ENCODE measurements at regions not wholly inside any gene's neighbourhood (a gene's known extent, or its start where the extent isn't known, plus 50 kb on each side); places are given as distances from the start of the nearest gene placed in this dataset.

- TF ChIP-seq FOXP2 (optimal IDR thresholded peaks at IDR 0.05; ENCODE audit: borderline replicate concordance, extremely low read depth, extremely low read length, insufficient read depth) (no peak), REST (IDR thresholded peaks at IDR 0.05; ENCODE audit: insufficient read depth in 1 of 2, low read depth in 2 of 2, low read length in 2 of 2) (no peak), TAF1 (IDR thresholded peaks at IDR 0.05; ENCODE audit: borderline replicate concordance, insufficient read depth, low read length) (no peak), SIN3A (IDR thresholded peaks at IDR 0.05; ENCODE audit: borderline replicate concordance, insufficient read depth, low read length) (no peak), POLR2AphosphoS5 (IDR thresholded peaks at IDR 0.05; ENCODE audit: low read depth, low read length) (no peak)
Observed at GRCh38 chr5:87551911-87552310, 139.2 kb upstream of the CCNH start.

GRCh38 chr5:87541676-87542075 is 128.9 kb upstream of the CCNH start:
- TF ChIP-seq POLR2AphosphoS5 (IDR thresholded peaks at IDR 0.05; ENCODE audit: low read depth, low read length): no peak

- TF ChIP-seq FOXP2 (optimal IDR thresholded peaks at IDR 0.05; ENCODE audit: borderline replicate concordance, extremely low read depth, extremely low read length, insufficient read depth) (no peak), REST (IDR thresholded peaks at IDR 0.05; ENCODE audit: insufficient read depth in 1 of 2, low read depth in 2 of 2, low read length in 2 of 2) (no peak), POLR2AphosphoS5 (IDR thresholded peaks at IDR 0.05; ENCODE audit: low read depth, low read length) (no peak), TAF1 (IDR thresholded peaks at IDR 0.05; ENCODE audit: borderline replicate concordance, insufficient read depth, low read length) (no peak), SIN3A (IDR thresholded peaks at IDR 0.05; ENCODE audit: borderline replicate concordance, insufficient read depth, low read length) (no peak)
Observed at GRCh38 chr5:87541033-87541432, 128.3 kb upstream of the CCNH start.

- no peak for TF ChIP-seq TAF1 (IDR thresholded peaks at IDR 0.05; ENCODE audit: borderline replicate concordance, insufficient read depth, low read length)
- no peak for TF ChIP-seq SIN3A (IDR thresholded peaks at IDR 0.05; ENCODE audit: borderline replicate concordance, insufficient read depth, low read length)
- no peak for TF ChIP-seq POLR2AphosphoS5 (IDR thresholded peaks at IDR 0.05; ENCODE audit: low read depth, low read length)
- TF ChIP-seq FOXP2 (optimal IDR thresholded peaks at IDR 0.05; ENCODE audit: borderline replicate concordance, extremely low read depth, extremely low read length, insufficient read depth): no peak
Observed at GRCh38 chr5:87539839-87540238, 127.1 kb upstream of the CCNH start.

GRCh38 chr5:87536365-87536764 is 123.6 kb upstream of the CCNH start:
- TF ChIP-seq SIN3A (IDR thresholded peaks at IDR 0.05; ENCODE audit: borderline replicate concordance, insufficient read depth, low read length): no peak
- TF ChIP-seq FOXP2 (optimal IDR thresholded peaks at IDR 0.05; ENCODE audit: borderline replicate concordance, extremely low read depth, extremely low read length, insufficient read depth): no peak
- no peak for TF ChIP-seq POLR2AphosphoS5 (IDR thresholded peaks at IDR 0.05; ENCODE audit: low read depth, low read length)
- no peak for TF ChIP-seq REST (IDR thresholded peaks at IDR 0.05; ENCODE audit: insufficient read depth in 1 of 2, low read depth in 2 of 2, low read length in 2 of 2)
- TF ChIP-seq TAF1 (IDR thresholded peaks at IDR 0.05; ENCODE audit: borderline replicate concordance, insufficient read depth, low read length): no peak

GRCh38 chr5:87535706-87536105 is 123.0 kb upstream of the CCNH start:
- TF ChIP-seq REST (IDR thresholded peaks at IDR 0.05; ENCODE audit: insufficient read depth in 1 of 2, low read depth in 2 of 2, low read length in 2 of 2): no peak
- TF ChIP-seq FOXP2 (optimal IDR thresholded peaks at IDR 0.05; ENCODE audit: borderline replicate concordance, extremely low read depth, extremely low read length, insufficient read depth): no peak
- no peak for TF ChIP-seq TAF1 (IDR thresholded peaks at IDR 0.05; ENCODE audit: borderline replicate concordance, insufficient read depth, low read length)
- no peak for TF ChIP-seq SIN3A (IDR thresholded peaks at IDR 0.05; ENCODE audit: borderline replicate concordance, insufficient read depth, low read length)
- no peak for TF ChIP-seq POLR2AphosphoS5 (IDR thresholded peaks at IDR 0.05; ENCODE audit: low read depth, low read length)
